Neural progenitor cell (in vitro differentiated cells): ENCODE measurements at regions not wholly inside any gene's neighbourhood (a gene's known extent, or its start where the extent isn't known, plus 50 kb on each side); places are given as distances from the start of the nearest gene placed in this dataset.

ENCODE experiments used
- DNase-seq: peaks from one replicate; pipeline ENCODE4 v3.0.0-alpha.2; 2016; ENCODE audit warnings: low spot score
- H2AFZ ChIP-seq: fragments of 200-600 bp; sonication (generic); replicated peaks from 2 replicates; pipeline ENCODE4 v1.6.1; 2016; ENCODE audit warnings: antibody characterized with exemption
- H3F3A ChIP-seq: fragments of 200-600 bp; sonication (generic); 2 replicates; pipeline ENCODE4 v1.6.1; 2016; ENCODE audit warnings: antibody characterized with exemption, low read depth
- H3K27ac ChIP-seq: fragments of 200-600 bp; sonication (generic); 2 replicates; pipeline ENCODE4 v1.5.1; 2016; ENCODE audit warnings: mild to moderate bottlenecking
- H3K27me3 ChIP-seq: fragments of 200-600 bp; sonication (generic); 2 replicates; pipeline ENCODE4 v1.6.1; 2016; ENCODE audit warnings: mild to moderate bottlenecking, moderate library complexity
- H3K36me3 ChIP-seq: fragments of 200-600 bp; sonication (generic); 2 replicates; pipeline ENCODE4 v1.5.1; 2016
- H3K4me1 ChIP-seq: fragments of 200-600 bp; sonication (generic); 2 replicates; pipeline ENCODE4 v1.6.1; 2016; ENCODE audit warnings: mixed run types
- H3K4me2 ChIP-seq: fragments of 200-600 bp; sonication (generic); 2 replicates; pipeline ENCODE4 v1.6.1; 2016
- H3K4me3 ChIP-seq: fragments of 200-600 bp; sonication (generic); 2 replicates; pipeline ENCODE4 v1.5.1; 2016
- H3K79me2 ChIP-seq: fragments of 200-600 bp; sonication (generic); 2 replicates; pipeline ENCODE4 v1.6.1; 2016; ENCODE audit warnings: low read depth
- H3K9ac ChIP-seq: fragments of 200-600 bp; sonication (generic); 2 replicates; pipeline ENCODE4 v1.6.1; 2016
- H3K9me3 ChIP-seq: fragments of 200-600 bp; sonication (generic); 2 replicates; pipeline ENCODE4 v1.5.1; 2016; ENCODE audit warnings: low read depth
- H4K20me1 ChIP-seq: fragments of 200-600 bp; sonication (generic); 2 replicates; pipeline ENCODE4 v1.6.1; 2016; ENCODE audit warnings: low read depth
- H3K27ac Mint-ChIP-seq: 3 replicates; pipeline ENCODE4 v1.8.0; 2021; ENCODE audit warnings: mixed read lengths
- H3K27me3 Mint-ChIP-seq: 2 replicates; pipeline ENCODE4 v1.8.0; 2022; ENCODE audit warnings: low read depth, mild to moderate bottlenecking, inconsistent platforms, moderate library complexity, mixed read lengths; ENCODE audit not compliant: insufficient read depth
- H3K36me3 Mint-ChIP-seq: 3 replicates; pipeline ENCODE4 v1.8.0; 2021; ENCODE audit warnings: mixed read lengths
- H3K4me1 Mint-ChIP-seq: 3 replicates; pipeline ENCODE4 v1.8.0; 2021; ENCODE audit warnings: mixed read lengths
- H3K4me3 Mint-ChIP-seq: 3 replicates; pipeline ENCODE4 v1.8.0; 2021; ENCODE audit warnings: mild to moderate bottlenecking, moderate library complexity, mixed read lengths
- H3K9me3 Mint-ChIP-seq: 3 replicates; pipeline ENCODE4 v1.8.0; 2020; ENCODE audit warnings: mixed read lengths
- EZH2 ChIP-seq: fragments of 200-600 bp; sonication (generic); IDR thresholded peaks from 2 replicates; pipeline ENCODE4 v1.6.1; 2017; ENCODE audit warnings: antibody characterized with exemption, mild to moderate bottlenecking, moderate library complexity
- EZH2phosphoT487 ChIP-seq: fragments of 200-600 bp; sonication (generic); IDR thresholded peaks from 2 replicates; pipeline ENCODE4 v1.6.1; 2017; ENCODE audit warnings: antibody characterized with exemption
- TF ChIP-seq, protein P1 (sequence below): fragments of 200-600 bp; sonication (generic); IDR thresholded peaks from 2 replicates; pipeline ENCODE4 v1.5.1; 2017; ENCODE audit warnings: antibody characterized with exemption, mild to moderate bottlenecking

DNA sequence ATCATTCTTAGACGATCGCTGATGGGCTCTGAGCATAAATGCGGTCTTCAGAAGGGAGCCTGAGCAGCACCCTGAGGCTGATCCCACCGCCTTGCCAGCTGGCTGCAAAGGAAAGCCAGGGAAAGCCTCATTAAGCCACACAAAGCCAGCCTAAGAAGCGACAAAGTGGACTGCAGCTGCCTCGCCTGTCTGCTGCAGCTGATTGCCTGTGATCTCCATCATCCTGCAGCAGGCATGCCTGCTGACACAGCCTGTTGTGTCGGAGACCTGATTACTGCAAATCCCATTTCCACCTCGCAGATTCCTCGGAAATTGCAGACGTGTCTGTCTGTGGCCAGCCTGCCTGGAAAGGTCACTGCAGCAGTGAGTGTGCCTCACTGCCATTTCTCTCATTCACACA lies 1087.0 kb upstream of the AUTS2 start:
- no peaks in the 10 kb centered on the region for H3K79me2 ChIP-seq
- no peaks in the 10 kb centered on the region for H3K27me3 ChIP-seq
- Mint-ChIP-seq H3K4me1 (peaks cover 32% of the 10 kb centered on the region), H3K36me3 (no peaks in the 10 kb centered on the region), H3K27me3 (peaks cover 11% of the 10 kb centered on the region), H3K27ac (peak overlapping the region; percentile 72), H3K4me3 (no peak overlapping the region), H3K9me3 (peaks cover 7% of the 10 kb centered on the region)
- no peak overlapping the region for H3K27ac ChIP-seq
- H3K9ac ChIP-seq: no peak overlapping the region
- peaks cover 4% of the 10 kb centered on the region for H4K20me1 ChIP-seq
- DNase-seq: peak; percentile 87
- peaks cover 19% of the 10 kb centered on the region for H3K4me1 ChIP-seq
- H3K4me3 ChIP-seq: no peak overlapping the region
- no peak overlapping the region for H2AFZ ChIP-seq
- peaks cover 13% of the 10 kb centered on the region for H3F3A ChIP-seq
- H3K36me3 ChIP-seq: no peaks in the 10 kb centered on the region
- TF ChIP-seq EZH2phosphoT487: no peak
- TF ChIP-seq, protein P1, sequence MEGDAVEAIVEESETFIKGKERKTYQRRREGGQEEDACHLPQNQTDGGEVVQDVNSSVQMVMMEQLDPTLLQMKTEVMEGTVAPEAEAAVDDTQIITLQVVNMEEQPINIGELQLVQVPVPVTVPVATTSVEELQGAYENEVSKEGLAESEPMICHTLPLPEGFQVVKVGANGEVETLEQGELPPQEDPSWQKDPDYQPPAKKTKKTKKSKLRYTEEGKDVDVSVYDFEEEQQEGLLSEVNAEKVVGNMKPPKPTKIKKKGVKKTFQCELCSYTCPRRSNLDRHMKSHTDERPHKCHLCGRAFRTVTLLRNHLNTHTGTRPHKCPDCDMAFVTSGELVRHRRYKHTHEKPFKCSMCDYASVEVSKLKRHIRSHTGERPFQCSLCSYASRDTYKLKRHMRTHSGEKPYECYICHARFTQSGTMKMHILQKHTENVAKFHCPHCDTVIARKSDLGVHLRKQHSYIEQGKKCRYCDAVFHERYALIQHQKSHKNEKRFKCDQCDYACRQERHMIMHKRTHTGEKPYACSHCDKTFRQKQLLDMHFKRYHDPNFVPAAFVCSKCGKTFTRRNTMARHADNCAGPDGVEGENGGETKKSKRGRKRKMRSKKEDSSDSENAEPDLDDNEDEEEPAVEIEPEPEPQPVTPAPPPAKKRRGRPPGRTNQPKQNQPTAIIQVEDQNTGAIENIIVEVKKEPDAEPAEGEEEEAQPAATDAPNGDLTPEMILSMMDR: no peak
- TF ChIP-seq EZH2: no peak
- H3K9me3 ChIP-seq: no peaks in the 10 kb centered on the region
- H3K4me2 ChIP-seq: peak overlapping the region; percentile 56

DNA sequence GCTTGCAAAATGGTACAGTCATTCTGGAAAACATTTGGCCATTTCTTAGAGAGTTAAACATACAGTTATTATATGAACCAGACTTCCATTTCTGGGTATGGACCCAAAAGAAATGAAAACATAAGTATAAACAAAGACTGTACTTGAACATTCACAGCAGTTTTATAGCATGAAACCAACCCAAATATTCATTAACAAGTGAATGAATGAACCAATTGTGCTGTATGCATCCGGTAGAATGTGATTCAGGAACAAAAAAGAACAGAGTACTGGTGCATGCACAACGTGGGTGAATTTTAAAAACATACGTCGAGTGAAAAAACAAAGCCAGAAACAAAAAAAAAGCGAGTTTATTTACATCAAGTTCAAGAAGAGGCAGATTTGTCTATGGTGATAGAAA lies 1085.8 kb upstream of the AUTS2 start:
- Mint-ChIP-seq H3K36me3 (no peaks in the 10 kb centered on the region), H3K27ac (peak overlapping the region; percentile 15), H3K9me3 (peaks cover 7% of the 10 kb centered on the region), H3K4me1 (peaks cover 29% of the 10 kb centered on the region), H3K27me3 (peaks cover 10% of the 10 kb centered on the region), H3K4me3 (peak overlapping the region; percentile 34)
- Histone ChIP-seq H3K4me2 (no peak overlapping the region), H3K4me1 (peaks cover 17% of the 10 kb centered on the region), H3K9me3 (no peaks in the 10 kb centered on the region), H3K9ac (no peak overlapping the region), H2AFZ (no peak overlapping the region), H3K79me2 (no peaks in the 10 kb centered on the region), H3F3A (peaks cover 13% of the 10 kb centered on the region), H3K36me3 (no peaks in the 10 kb centered on the region), H3K27ac (no peak overlapping the region), H4K20me1 (peaks cover 4% of the 10 kb centered on the region), H3K27me3 (no peaks in the 10 kb centered on the region), H3K4me3 (no peak overlapping the region)
- TF ChIP-seq, protein P1: no peak
- DNase-seq: no peak

DNA sequence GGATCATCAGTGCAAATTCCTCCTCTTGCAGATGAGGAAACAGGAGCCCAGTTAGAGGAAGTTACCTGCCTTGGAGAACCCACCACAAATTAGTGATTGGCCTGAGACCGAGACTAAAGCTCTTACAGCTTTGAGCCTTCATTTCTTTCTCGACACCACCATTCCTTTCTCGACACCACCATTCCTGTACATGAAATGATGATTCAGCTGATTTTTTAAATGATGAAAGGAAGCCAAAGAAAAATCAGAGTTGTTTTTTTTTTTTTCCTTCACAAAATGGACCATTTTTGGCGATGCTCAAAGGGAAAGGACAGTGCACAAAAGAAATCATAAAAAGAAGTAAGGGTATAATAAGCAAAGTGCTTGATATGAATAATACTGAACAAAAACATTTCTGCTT lies 1080.2 kb upstream of the AUTS2 start:
- H3K27me3 Mint-ChIP-seq: peaks cover 5% of the 10 kb centered on the region
- H3K36me3 ChIP-seq: no peaks in the 10 kb centered on the region
- no peak for DNase-seq
- no peaks in the 10 kb centered on the region for H3K9me3 ChIP-seq
- no peak overlapping the region for H2AFZ ChIP-seq
- H3K4me3 Mint-ChIP-seq: no peak overlapping the region
- H3K4me1 Mint-ChIP-seq: no peaks in the 10 kb centered on the region
- H3K27me3 ChIP-seq: no peaks in the 10 kb centered on the region
- no peak overlapping the region for H3K27ac Mint-ChIP-seq
- H3F3A ChIP-seq: no peaks in the 10 kb centered on the region
- no peak overlapping the region for H3K27ac ChIP-seq
- no peak overlapping the region for H3K4me2 ChIP-seq
- no peaks in the 10 kb centered on the region for H3K36me3 Mint-ChIP-seq
- no peaks in the 10 kb centered on the region for H4K20me1 ChIP-seq
- H3K9me3 Mint-ChIP-seq: peaks cover 3% of the 10 kb centered on the region
- H3K4me1 ChIP-seq: no peaks in the 10 kb centered on the region
- TF ChIP-seq, protein P1: no peak
- TF ChIP-seq EZH2 (no peak), EZH2phosphoT487 (no peak)
- no peaks in the 10 kb centered on the region for H3K79me2 ChIP-seq
- no peak overlapping the region for H3K4me3 ChIP-seq
- H3K9ac ChIP-seq: no peak overlapping the region

DNA sequence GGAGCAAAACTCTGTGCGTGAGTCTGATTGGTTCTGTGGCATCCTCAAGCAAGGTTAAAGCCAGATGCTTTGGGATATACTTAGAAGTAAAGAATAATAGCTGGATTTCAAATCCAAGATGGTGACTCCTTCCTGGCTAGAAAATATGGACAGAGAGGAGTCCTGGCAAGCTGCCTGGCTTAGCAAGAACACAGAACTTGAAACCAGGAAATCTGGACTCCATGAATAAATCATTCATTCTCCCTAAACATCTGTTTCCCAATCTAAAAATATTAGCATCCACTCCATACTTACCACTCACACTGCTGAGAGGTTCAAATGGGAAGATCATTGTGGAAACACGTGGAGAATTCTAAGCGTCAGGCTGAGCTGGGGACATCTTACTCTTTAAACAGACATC lies 1074.1 kb upstream of the AUTS2 start:
- no peak overlapping the region for H3K4me3 ChIP-seq
- H3K36me3 ChIP-seq: no peaks in the 10 kb centered on the region
- H3K4me1 Mint-ChIP-seq: no peaks in the 10 kb centered on the region
- H3K4me3 Mint-ChIP-seq: no peak overlapping the region
- no peak overlapping the region for H3K27ac Mint-ChIP-seq
- no peak overlapping the region for H3K27ac ChIP-seq
- no peak overlapping the region for H2AFZ ChIP-seq
- no peaks in the 10 kb centered on the region for H3K79me2 ChIP-seq
- H3F3A ChIP-seq: no peaks in the 10 kb centered on the region
- no peaks in the 10 kb centered on the region for H4K20me1 ChIP-seq
- H3K9me3 Mint-ChIP-seq: peaks cover 3% of the 10 kb centered on the region
- H3K36me3 Mint-ChIP-seq: no peaks in the 10 kb centered on the region
- TF ChIP-seq EZH2phosphoT487: no peak
- H3K4me2 ChIP-seq: no peak overlapping the region
- no peak for DNase-seq
- H3K4me1 ChIP-seq: no peaks in the 10 kb centered on the region
- H3K9me3 ChIP-seq: no peaks in the 10 kb centered on the region
- no peak overlapping the region for H3K9ac ChIP-seq
- H3K27me3 ChIP-seq: no peaks in the 10 kb centered on the region
- H3K27me3 Mint-ChIP-seq: peaks cover 10% of the 10 kb centered on the region
